Skin of body (tissue), 1 donor: ENCODE measurements at regions not wholly inside any gene's neighbourhood (a gene's known extent, or its start where the extent isn't known, plus 50 kb on each side); places are given as distances from the start of the nearest gene placed in this dataset.

ENCODE experiments used
- DNase-seq: peaks from one replicate; lab custom pipeline; 2025; lab: John Stamatoyannopoulos, UW

DNA sequence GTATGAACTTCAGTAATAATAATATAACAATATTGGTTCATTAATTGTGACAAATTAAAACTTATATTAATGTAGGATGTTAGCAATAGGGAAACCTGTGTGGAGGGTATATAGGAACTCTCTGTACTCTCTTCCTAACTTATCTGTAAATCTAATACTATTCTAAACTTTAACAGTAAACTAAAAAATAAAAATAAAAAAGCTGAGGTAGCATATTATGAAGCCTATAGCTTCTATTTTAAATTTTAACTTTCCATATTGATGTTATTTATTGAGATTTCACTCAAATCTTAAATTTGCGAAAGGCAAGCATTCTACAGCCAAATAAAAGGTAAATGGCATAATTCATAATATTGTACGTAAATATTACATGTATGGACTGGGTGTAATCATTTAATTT, 326.4 kb downstream of the MEI4 start:
- DNase-seq: no peak

DNA sequence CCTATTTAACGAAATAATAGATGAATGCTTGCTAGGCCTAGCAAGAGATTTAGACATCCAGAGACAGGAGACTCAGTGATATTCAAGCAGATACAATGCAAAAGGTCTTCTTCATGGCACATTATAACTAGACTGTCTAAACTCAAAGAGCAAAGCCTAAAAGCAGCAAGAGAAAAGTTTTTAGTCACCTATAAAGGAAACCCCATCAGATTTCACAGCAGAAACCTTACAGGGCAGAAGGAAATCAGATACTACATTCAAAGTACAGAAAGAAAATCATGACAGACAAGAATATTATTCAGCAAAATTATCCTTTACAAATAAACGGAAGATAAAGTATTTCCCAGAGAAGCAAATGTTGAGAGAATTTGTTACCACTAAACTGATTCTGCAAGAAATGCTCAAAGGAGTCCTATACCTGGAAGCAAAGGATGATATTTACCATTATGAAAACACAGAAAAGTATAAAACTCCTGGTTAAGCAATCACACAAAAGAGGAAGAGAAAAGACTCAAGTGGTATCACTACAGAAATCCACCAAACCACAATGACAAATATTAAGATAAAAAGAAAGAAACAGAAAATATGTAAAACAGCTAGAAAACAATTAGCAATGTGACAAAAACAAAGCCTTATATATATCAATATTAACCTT, 333.7 kb downstream of the MEI4 start:
- DNase-seq: no peak

DNA sequence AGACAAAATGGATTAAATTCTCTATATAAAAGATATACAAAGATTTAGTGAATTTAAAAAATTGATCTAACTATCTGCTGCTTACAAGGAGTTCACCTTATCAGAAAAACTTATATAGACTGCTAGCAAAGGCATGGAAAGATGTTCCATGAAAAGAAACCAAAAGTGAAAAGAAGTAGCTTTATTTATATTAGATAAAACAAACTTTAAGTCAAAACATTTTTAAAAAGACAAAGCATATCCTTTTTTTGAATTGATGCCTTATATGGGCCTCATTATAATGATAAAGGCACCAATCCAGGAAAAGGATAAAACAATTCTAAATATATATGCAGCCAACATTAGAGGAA, 334.2 kb downstream of the MEI4 start:
- no peak for DNase-seq

DNA sequence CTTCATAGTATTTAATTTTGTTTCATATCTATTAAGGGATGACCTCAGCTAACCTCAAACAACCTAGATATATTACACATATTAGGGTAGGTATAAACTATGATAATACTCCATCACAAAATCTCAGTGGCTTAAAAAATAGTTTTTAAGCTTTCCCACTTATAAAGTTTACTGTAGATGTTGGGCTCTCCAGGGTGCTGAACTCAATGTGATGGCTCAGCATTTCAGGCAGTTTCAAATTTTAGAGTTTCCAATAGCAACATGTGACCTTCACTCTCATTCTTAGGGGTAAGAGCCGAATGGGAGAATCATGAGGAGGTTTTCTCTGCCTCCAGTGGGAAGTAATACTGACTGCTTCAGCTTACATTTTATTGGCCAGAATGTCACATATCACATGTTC, 357.3 kb downstream of the MEI4 start:
- no peak for DNase-seq

DNA sequence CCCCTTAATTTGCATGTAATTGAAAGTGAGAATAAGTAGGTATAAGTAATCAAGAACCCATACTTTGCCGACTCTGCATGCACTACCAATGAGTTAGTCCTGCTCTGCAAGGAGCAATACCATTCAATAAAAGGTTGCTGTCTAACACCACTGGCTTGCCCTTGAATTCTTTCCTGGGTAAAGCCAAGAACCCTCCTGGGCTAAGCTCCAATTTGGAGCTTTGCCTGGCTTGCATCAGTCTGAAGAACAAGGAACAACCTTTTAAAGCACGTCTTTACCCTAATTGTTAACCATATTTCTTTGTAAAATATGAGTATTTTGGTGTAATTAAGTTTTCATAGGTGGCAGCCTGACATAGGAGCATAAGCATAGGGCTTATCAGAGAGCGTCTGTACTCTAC, 367.7 kb downstream of the MEI4 start:
- no peak for DNase-seq

DNA sequence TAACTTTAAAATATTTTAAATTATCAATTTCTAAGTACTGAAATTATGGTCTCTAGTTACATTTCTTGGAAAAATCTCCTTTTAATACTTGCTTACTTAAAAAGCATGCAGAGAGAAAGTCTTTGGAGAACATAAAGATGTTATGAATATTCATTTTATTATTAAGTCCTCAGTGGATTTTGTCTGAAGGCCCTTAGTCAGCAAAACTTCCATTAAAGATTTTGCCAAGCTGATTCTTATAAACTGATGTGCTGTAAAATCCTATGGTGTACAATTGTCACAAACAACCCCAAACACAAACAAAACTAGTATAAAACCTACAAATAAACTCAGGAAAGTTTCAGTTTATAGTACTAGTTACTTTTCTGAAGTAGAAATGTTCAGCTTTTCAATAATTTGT, 372.7 kb downstream of the MEI4 start:
- no peak for DNase-seq

DNA sequence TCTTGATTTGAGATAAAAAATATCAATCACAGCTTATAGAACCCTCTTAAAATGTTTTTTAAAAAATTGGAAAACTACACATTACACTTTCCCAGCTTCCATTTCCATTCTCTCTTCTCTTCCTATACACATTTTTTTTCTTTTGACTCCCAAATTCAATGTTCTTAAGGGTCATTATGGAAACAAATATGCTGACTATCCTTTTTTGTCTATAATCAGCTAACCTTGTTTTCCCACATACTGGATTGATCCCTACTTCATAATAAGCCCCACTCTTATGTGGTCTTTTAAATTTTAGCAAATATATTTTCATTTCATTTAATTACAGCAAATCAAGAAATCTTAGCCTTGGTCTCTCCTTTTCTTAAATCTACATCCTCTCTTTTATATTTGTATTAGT, 378.4 kb downstream of the MEI4 start:
- DNase-seq: no peak

DNA sequence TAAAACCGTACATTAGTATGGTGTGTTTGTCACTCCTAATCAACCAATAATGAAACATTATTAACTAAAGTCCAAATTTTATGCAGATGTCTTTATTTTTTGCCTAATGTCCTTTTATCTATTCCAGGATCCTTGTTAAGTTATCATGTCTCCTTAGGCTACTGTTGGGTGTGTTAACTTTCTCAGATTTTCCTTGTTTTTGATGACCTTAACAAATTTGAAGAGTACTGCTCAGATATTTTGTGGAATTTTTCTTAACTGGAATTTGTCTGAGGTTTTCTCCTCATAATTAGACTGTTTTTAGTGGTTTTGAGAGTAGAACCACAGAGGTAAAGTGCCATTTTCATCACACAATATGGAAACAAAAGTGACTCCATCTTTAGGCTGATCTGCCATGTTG, 406.3 kb downstream of the MEI4 start:
- DNase-seq: no peak

DNA sequence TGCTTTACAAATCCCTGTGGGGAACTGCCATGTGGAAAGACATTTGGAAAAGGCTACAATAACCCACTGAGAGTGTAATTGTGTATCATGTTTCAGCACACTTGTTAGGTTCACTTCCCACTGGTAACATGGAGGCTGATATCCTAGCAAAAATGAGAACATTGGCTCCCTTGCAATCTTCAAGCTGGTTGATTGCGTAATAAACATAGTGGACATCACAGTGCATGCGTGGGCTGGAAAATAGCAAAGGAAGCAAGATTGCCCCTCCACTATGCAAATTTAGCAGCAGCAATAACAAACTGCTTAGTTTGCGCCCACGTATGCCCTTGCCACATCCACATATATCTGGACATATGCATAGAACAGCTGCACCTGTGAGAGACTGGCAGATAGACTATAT, 410.2 kb downstream of the MEI4 start:
- DNase-seq: no peak

DNA sequence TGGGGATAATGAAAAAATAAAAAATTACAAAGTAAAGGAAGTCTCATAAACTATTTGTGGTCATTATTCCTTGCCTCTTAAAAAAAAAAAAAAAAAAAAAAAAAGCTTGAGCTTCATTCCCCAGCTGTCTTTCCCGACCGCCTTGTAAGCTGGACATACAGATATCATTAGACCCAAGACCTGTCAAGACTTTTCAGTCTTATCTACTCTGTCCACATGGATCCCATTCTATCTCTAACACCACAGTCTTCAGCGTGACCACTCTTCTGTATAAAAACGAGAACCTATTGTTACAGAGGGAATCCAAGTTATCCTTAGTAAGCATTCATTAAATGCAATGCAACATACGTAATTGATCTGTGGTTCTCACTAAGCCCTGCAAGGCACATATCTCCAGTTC, 423.5 kb downstream of the MEI4 start:
- DNase-seq: no peak

DNA sequence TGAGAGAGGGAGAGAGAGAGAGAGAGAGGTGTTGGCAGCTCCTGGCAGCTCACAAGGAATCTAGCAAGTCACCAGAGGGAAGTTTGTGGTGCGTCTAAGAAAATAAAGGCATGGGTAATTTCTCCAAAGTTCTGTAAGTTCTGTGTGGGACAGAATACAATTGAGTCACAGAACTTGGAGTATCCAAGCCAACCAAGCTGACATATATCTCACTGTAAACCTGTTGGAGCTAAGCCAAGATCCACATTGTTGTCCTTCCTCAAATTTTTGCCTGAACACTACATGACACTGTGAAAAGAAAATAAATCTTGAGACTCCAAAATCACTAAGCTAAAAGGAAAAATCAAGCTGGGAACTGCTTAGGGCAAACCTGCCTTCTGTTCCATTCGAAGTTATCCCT, 436.7 kb downstream of the MEI4 start:
- no peak for DNase-seq

DNA sequence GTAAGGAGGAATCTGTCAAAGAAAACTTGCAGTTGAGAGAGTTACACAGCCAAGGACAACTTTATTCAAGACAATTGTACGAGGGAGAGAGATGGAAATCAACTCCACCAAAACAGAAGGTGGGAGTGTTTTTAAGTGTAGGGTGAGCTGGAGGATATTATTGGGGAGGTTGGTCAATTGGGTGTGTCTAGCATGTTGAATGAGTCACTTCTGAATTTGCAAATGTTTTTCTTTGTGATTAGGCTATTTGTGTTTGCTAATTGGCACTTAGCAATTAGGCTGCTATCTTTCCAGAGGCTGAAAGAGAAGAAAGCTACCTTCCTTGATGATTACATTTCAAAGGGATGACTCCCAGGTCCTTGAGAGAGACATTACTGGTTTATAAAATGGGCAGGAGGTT, 441.1 kb downstream of the MEI4 start:
- DNase-seq: no peak

DNA sequence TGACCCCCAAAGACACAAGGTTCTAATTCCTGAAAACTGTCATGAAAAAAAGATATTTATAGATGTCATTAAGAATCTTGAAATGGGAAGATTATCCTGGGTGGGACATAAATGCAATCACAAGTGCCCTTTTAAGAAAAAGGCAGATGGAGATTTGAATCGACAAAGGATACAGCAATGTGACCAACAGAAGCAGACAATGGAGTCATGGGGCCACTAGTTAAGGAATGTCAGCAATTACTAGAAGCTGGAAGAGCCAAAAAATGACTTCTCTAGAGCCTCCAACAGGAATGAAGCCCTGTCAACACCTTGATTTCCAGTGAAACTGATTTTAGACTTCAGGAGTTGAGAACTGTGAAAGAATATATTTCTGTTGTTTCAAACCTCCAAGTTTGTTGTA, 448.5 kb downstream of the MEI4 start:
- no peak for DNase-seq

DNA sequence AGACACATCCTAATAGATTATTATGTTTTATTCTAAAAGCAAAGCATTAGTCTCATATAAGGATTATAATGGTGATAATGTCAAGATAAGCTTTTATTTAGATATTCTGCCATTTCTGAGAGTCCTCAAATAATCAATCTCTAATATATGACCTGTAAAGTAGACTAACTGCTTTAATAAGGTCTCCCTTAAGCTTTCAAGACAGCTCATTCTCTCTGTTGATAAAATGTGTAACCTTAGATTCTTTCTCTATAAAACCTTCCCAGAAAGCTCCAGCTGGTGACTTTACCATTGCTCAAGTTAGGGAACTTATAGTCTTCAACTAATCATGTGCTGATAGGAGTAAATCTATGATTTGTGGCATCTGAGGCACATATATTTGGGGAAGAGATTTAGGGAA, 457.8 kb downstream of the MEI4 start:
- DNase-seq: no peak

DNA sequence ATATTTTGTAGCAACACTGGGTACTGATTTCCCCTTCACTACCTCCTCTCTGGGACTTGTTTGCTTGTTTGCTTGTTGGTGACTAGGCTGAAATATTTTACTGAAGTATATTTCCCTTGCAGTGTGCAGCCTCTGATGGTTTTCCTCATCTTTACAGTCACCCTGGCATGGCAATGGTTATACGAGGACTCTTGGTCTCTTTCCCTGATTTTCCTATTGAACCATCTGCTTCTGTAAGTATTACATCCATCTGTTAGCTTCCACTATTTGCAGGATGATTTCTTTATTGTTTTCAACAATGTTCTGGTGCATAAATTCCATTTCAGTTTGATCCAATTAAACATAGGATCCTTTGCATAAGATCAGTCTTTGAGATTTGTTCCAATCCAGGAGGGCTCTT, 465.1 kb downstream of the MEI4 start:
- DNase-seq: no peak

DNA sequence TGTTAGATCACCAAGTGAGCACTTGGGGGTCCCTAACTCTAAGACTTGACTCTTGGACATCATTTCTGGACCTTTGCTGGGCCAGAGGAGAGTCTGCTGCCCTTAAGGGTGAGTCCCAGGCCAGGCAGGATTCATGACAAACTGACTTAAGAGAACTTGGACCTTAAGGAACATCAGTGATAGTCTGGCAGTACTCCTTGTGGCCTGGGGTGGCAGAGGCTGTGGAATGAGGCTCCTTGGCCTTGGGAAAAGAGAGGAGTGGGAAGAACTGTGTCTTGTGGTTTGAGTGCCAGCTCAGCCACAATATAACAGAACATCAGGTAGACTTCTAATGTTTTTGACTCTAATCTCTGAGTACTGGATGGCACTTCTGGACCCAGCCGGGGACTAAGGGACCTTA, 478.7 kb downstream of the MEI4 start:
- DNase-seq: no peak

DNA sequence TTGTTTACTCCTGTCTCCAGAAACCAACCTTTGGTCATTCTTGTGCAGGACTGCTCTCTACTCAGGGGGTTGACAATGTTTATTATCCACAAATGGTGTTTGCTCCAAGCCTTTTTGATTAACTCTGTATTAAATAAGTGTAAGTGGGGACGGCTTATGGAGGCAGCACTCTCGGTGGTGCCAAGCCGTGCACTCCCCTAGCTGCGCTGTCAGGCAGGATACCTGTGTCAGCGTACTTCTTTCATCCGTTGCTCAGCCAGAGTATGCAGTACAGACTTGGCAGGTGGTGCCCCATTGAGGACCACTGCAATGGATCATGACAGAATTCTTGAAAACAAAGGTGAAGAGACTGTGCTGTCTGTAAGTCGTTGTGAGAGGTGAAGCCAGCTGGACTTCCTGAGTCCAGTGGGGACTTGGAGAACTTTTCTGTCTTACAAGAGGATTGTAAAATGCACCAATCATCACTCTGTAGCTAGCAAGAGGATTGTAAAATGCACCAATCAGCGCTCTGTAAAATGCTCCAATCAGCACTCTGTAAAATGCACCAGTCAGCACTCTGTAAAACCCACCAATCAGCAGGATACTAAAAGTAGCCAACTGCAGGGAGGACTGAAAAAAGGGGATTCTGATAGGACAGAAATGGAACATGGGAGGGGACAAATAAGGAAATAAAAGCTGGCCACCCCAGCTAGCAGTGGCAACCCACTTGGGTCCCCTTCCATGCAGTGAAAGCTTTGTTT, 480.0 kb downstream of the MEI4 start:
- DNase-seq: no peak

DNA sequence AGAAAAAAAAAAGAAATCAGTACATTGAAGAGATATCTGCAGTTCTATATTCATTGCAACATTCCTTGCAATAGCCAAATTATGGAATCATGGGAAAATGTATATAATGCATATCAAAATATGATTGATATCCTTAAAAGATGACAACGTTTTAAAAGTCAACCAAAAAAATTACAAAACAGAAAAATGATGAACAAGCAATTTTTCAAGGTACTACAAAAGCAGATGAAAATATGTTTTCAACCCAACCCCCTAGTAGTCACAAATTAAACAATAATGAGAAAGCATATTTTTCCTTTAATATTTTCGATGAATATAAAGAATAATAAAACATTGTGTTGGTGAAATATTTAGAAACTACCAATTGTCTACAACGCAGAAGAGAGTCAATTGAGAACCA, 497.6 kb downstream of the MEI4 start:
- no peak for DNase-seq

DNA sequence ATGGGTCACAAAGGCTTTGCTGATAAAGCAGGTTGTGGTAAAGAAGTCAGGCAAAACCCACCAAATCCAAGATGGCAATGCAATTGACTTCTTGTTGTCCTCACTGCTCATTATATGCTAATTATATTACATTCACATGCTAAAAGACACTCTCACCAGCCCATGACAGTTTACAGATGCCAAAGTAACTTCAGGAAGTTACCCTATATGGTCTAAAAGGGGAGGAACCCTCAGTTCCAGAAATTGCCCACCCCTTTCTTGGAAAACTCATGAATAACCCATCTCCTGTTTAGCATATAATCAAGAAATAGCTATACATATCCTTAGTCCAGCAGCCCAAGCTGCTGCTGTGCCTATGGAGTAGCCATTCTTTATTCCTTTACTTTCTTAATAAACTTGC, 501.1 kb downstream of the MEI4 start:
- DNase-seq: no peak

DNA sequence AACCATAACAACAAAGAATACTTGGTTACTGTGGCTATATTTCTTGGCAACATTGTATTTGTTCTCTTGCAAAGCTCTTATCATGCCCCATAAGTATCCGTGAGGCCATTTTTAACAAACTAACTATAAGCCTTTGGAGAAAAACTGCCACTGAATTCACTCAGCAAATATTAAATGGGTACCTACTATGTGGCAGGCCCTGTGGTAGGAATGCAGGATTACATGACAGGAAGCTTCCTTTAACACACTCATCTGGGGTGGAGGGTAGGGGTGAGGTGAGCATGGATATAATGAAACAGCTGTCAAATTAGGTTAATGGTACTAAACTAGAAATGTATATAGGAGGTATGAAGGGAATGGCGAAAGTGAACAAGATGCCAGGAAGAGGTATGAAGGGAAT, 504.8 kb downstream of the MEI4 start:
- DNase-seq: no peak

DNA sequence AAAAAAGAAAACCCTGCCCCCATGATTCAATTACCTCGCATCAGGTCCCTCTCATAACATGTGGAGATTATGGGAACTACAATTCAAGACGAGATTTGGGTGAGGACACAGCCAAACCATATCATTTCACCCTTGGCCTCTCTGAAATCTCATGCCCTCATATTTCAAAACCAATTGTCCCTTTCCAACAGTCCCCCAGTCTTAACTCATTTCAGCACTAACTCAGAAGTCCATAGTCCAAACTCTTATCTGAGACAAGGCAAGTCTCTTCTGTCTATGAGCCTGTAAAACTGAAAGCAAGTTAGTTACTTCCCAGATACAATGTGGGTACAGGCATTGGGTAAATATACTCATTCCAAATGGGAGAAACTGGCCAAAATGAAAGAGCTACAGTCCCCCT, 536.1 kb downstream of the MEI4 start:
- no peak for DNase-seq

DNA sequence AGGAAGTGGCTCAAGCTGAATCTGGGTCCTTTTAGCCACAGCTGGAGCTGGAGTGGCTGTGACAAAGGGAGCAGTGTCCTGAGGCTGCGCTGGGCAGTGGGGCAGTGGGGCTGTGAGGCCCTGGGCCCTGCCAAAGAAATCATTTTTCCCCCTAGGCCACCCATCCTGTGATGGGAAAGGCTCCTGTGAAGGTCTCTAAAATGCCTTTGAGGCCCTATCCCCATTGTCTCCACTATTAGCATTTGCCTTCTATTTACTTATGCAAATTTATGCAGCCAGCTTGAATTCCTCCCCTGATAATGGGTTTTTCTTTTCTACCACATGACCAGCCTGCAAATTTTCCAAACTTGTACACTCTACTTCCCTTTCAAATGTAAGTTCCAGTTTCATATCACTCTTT, 539.2 kb downstream of the MEI4 start:
- DNase-seq: no peak

DNA sequence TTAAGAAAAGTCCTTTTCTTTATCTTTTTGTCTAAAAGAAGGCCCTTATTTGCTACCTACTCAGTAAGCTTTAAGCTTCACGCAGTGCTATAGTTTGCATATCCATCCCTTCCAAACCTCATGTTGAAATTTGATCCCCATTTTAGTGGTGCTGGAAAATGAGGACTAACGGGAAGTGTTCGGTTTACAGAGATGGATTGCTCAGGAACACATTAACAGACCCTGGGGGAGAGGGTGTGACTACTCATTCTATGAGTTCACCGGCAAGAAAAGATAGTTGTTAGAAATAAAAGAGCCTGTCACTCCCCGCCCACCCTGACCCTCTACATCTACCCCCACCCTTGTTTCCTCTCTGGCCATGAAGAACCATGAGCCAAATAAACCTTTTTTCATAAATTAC, 546.2 kb downstream of the MEI4 start:
- DNase-seq: no peak

DNA sequence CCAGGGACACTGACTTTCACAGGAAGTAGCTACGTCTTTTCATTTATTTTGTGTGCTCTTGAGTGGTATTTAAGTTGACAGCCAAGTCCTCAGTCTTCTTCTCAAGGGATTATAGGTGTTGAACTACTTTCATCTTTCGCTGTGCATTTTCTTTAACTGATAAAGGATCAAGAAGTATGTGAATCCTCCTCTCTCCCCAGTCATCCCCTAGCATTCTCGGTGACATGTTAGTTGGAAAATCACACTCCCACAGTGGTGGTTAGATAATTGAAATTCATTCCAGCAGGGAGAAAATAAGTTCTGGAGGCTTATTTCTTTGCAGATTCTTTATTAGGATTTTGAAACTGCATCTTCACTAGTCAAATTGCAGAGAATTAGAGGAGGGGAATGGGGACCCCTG, 569.4 kb downstream of the MEI4 start:
- DNase-seq: no peak
